ENCODE measurements at regions not wholly inside any gene's neighbourhood (a gene's known extent, or its start where the extent isn't known, plus 50 kb on each side); places are given as distances from the start of the nearest gene placed in this dataset.

DNA sequence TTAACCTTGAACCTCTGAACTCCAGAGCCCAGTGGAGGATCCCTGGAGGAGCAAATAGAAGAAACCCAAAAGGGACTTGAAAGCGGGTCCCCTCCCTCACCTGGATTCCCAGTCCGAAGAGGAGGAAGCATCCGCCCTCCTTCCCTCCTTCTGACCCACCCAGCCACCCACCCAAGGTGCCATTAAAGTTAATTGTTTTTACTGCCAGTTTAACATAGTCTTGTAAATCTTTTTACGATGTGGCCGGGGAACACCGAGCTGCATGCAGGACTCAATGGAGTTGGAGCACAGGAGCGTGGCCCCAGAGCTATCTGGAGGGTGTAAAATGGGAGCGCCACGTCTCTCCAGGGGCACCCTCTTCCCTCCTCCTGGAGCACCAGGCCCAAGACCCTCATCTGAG lies 49.9 kb upstream of the TBX3 start:
- TF ChIP-seq, protein P1, sequence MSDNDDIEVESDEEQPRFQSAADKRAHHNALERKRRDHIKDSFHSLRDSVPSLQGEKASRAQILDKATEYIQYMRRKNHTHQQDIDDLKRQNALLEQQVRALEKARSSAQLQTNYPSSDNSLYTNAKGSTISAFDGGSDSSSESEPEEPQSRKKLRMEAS (IDR thresholded peaks at IDR 0.05; ENCODE audit: low read depth, low read length), result no peak
- TF ChIP-seq, protein P2, sequence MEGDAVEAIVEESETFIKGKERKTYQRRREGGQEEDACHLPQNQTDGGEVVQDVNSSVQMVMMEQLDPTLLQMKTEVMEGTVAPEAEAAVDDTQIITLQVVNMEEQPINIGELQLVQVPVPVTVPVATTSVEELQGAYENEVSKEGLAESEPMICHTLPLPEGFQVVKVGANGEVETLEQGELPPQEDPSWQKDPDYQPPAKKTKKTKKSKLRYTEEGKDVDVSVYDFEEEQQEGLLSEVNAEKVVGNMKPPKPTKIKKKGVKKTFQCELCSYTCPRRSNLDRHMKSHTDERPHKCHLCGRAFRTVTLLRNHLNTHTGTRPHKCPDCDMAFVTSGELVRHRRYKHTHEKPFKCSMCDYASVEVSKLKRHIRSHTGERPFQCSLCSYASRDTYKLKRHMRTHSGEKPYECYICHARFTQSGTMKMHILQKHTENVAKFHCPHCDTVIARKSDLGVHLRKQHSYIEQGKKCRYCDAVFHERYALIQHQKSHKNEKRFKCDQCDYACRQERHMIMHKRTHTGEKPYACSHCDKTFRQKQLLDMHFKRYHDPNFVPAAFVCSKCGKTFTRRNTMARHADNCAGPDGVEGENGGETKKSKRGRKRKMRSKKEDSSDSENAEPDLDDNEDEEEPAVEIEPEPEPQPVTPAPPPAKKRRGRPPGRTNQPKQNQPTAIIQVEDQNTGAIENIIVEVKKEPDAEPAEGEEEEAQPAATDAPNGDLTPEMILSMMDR (IDR thresholded peaks at IDR 0.05; ENCODE audit: low read depth, low read length), result no peak
- TF ChIP-seq MYC (IDR thresholded peaks at IDR 0.05; ENCODE audit: low read depth, low read length) (no peak), POLR2A (IDR thresholded peaks at IDR 0.05; ENCODE audit: extremely low read depth, insufficient read length) (no peak)
- no peak overlapping the region for H3K4me3 ChIP-seq (ENCODE audit: low read depth, low read length)
- DNase-seq (ENCODE audit: low read depth), result no peak
